Activated CD4-positive, alpha-beta T cell treated with anti-CD3 and anti-CD28 coated beads, Interleukin-2, amount 50 U/mL, for 16 hours (primary cell): ENCODE measurements at regions not wholly inside any gene's neighbourhood (a gene's known extent, or its start where the extent isn't known, plus 50 kb on each side); places are given as distances from the start of the nearest gene placed in this dataset.

Experiments used
- DNase-seq: peaks from one replicate; pipeline ENCODE4 v3.0.0-alpha.2; 2020

- no peak for DNase-seq
Measured at GRCh38 chr5:52734557-52734956, 53.2 kb upstream of the ITGA1 start.

- no peak for DNase-seq
Measured at GRCh38 chr5:52735139-52735538, 52.6 kb upstream of the ITGA1 start.
